ENCODE measurements at regions not wholly inside any gene's neighbourhood (a gene's known extent, or its start where the extent isn't known, plus 50 kb on each side); places are given as distances from the start of the nearest gene placed in this dataset.

- 70% methylated on average over 2 of the region's 8 CpGs for WGBS (ENCODE audit: insufficient coverage)
- intact Hi-C loops (cut with micrococcal nuclease) = no loop called here
Observed at GRCh38 chr2:19746137-19746600, 155.6 kb downstream of the TTC32 start.

More at GRCh38 chr2:19746137-19746600, 155.6 kb downstream of the TTC32 start:
- Mint-ChIP-seq H3K9me3 (ENCODE audit: insufficient read depth) (no peaks in the 10 kb centered on the region), H3K4me1 (no peaks in the 10 kb centered on the region), H3K27ac (no peak overlapping the region), H3K4me3 (no peak overlapping the region), H3K27me3 (peaks cover 5% of the 10 kb centered on the region)
- no peaks in the 10 kb centered on the region for H3K4me1 ChIP-seq (ENCODE audit: control insufficient read depth in 2 of 2, insufficient read depth in 2 of 2, low read length in 2 of 2)
- no peak overlapping the region for H3K4me2 ChIP-seq (replicated peaks; ENCODE audit: low read depth, low read length, poor library complexity, severe bottlenecking)
- no peaks in the 10 kb centered on the region for H3K79me2 ChIP-seq (ENCODE audit: control insufficient read depth, insufficient read depth, low read length)
- H2AFZ ChIP-seq (ENCODE audit: insufficient read depth, low read depth, low read length, poor library complexity, severe bottlenecking) = no peak overlapping the region
- no peaks in the 10 kb centered on the region for H4K20me1 ChIP-seq (ENCODE audit: control insufficient read depth, insufficient read depth, low read length, poor library complexity, severe bottlenecking)
- H3K9ac ChIP-seq (ENCODE audit: low read length) = no peak overlapping the region
- TF ChIP-seq CTCF (IDR thresholded peaks at IDR 0.05) (no peak), EZH2 (IDR thresholded peaks at IDR 0.05; ENCODE audit: borderline replicate concordance, insufficient read depth, low read depth, low read length, poor library complexity, severe bottlenecking) (no peak)
- H3K4me3 ChIP-seq (ENCODE audit: control extremely low read depth in 1 of 5, extremely low read depth in 1 of 5, insufficient read depth in 1 of 5, low read depth in 2 of 5, low read length in 4 of 5) = no peak overlapping the region
- ChIA-PET POLR2A (no interaction called here), CTCF (no interaction called here)
- no peak for DNase-seq
- H3K36me3 ChIP-seq (replicated peaks in 1 of 2; ENCODE audit: control extremely low read depth in 1 of 2, control insufficient read depth in 1 of 2, extremely low read depth in 1 of 2, insufficient read depth in 2 of 2, low read length in 1 of 2) = no peaks in the 10 kb centered on the region
- ATAC-seq (ENCODE audit: low read depth) = no peak
- H3K27ac ChIP-seq (ENCODE audit: low read length in 2 of 2) = no peak overlapping the region
- peaks cover 0 to 8% (median 0%) of the 10 kb centered on the region in 4 experiments for H3K27me3 ChIP-seq (replicated peaks in 1 of 4; ENCODE audit: control extremely low read depth in 1 of 4, control insufficient read depth in 3 of 4, insufficient read depth in 4 of 4, low read length in 3 of 4)
- H3K9me3 ChIP-seq (ENCODE audit: control extremely low read depth in 1 of 3, control insufficient read depth in 2 of 3, insufficient read depth in 1 of 3, low read length in 2 of 3) = no peaks in the 10 kb centered on the region

Data from B cell (primary cell).